Sigmoid colon (tissue), 4 donors: ENCODE measurements at regions not wholly inside any gene's neighbourhood (a gene's known extent, or its start where the extent isn't known, plus 50 kb on each side); places are given as distances from the start of the nearest gene placed in this dataset.

Experiments used
- CTCF ChIP-seq, 4 experiments: fragments of 450-650 bp in 3 of 4; fragments of 200-600 bp in 1 of 4; IDR thresholded peaks; one replicate each; pipeline ENCODE4 v1.5.1; 2016 to 2019; ENCODE audit warnings: antibody characterized with exemption in 4 of 4, mild to moderate bottlenecking in 3 of 4, moderate library complexity in 2 of 4
- POLR2A ChIP-seq, 2 donors: fragments of 450-650 bp; IDR thresholded peaks; one replicate each; pipeline ENCODE4 v1.6.1; 2016; ENCODE audit warnings: antibody characterized with exemption in 2 of 2, mild to moderate bottlenecking in 2 of 2, moderate library complexity in 2 of 2
- POLR2AphosphoS5 ChIP-seq, 4 donors: sonication (generic); formaldehyde crosslinking; IDR thresholded peaks; one replicate each; pipeline ENCODE4 v1.6.1; 2017; ENCODE audit warnings: antibody characterized with exemption in 4 of 4

DNA sequence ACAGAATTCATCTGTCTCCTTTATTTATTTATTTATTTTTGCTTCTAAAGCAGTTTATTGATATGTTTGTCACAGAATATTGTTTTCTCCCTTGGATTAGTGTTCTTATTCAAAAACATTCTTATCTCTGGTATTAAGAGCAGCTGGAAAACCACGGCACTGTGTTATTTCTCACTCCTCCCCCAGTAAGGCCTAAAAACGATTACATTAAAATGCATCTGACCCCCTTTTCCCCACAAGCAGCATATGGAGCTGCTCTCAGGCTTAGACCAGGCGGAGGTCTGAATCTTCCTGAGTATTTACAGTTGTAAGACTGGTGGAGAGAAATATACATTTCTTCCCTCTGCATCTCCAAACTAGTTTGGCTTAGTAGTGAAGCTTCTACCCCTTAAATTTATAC, 86.8 kb downstream of the HLX start:
- TF ChIP-seq CTCF (IDR thresholded peaks at IDR 0.05) = no peak
- TF ChIP-seq POLR2AphosphoS5 (IDR thresholded peaks at IDR 0.05) = no peak
- no peak for TF ChIP-seq POLR2A (IDR thresholded peaks at IDR 0.05)
